Trophoblast cell (in vitro differentiated cells and primary cell): ENCODE measurements at regions not wholly inside any gene's neighbourhood (a gene's known extent, or its start where the extent isn't known, plus 50 kb on each side); places are given as distances from the start of the nearest gene placed in this dataset.

Experiments
- DNase-seq, 2 donors: peaks; one replicate each; pipeline ENCODE4 v3.0.0-alpha.2; 2016
- H2AFZ ChIP-seq: 2 replicates; pipeline ENCODE4 v1.6.1; 2013; ENCODE audit warnings: low read length, moderate library complexity, mild to moderate bottlenecking; ENCODE audit not compliant: insufficient read depth, poor library complexity
- H2AK5ac ChIP-seq: 2 replicates; pipeline ENCODE4 v1.6.1; 2013; ENCODE audit warnings: mild to moderate bottlenecking, low read length
- H2BK120ac ChIP-seq: 2 replicates; pipeline ENCODE4 v1.6.1; 2013; ENCODE audit warnings: low read length, mild to moderate bottlenecking, moderate library complexity; ENCODE audit not compliant: insufficient read depth, poor library complexity
- H2BK12ac ChIP-seq: 2 replicates; pipeline ENCODE4 v1.6.1; 2013; ENCODE audit warnings: mild to moderate bottlenecking, low read length, moderate library complexity
- H2BK5ac ChIP-seq: 2 replicates; pipeline ENCODE4 v1.6.1; 2013; ENCODE audit warnings: low read length, low read depth, moderate library complexity, mild to moderate bottlenecking; ENCODE audit not compliant: poor library complexity
- H3K14ac ChIP-seq: 2 replicates; pipeline ENCODE4 v1.6.1; 2013; ENCODE audit warnings: mild to moderate bottlenecking, low read length
- H3K18ac ChIP-seq: 2 replicates; pipeline ENCODE4 v1.6.1; 2013; ENCODE audit warnings: mild to moderate bottlenecking, low read length
- H3K23ac ChIP-seq: 2 replicates; pipeline ENCODE4 v1.6.1; 2013; ENCODE audit warnings: low read length
- H3K27ac ChIP-seq: 2 replicates; pipeline ENCODE4 v1.5.1; 2013; ENCODE audit warnings: low read depth, mild to moderate bottlenecking, inconsistent platforms, low read length, moderate library complexity
- H3K27me3 ChIP-seq: 2 replicates; pipeline ENCODE4 v1.6.1; 2013; ENCODE audit warnings: inconsistent platforms, mild to moderate bottlenecking, low read length, moderate library complexity; ENCODE audit not compliant: insufficient read depth
- H3K36me3 ChIP-seq, 2 experiments: 1 replicate in 1 of 2; 2 replicates in 1 of 2; pipeline ENCODE4 v1.6.1; 2013; ENCODE audit warnings: low read length in 2 of 2, mild to moderate bottlenecking in 2 of 2, moderate library complexity in 1 of 2; ENCODE audit not compliant: insufficient read depth in 2 of 2, control insufficient read depth in 1 of 2
- H3K4ac ChIP-seq: 2 replicates; pipeline ENCODE4 v1.6.1; 2013; ENCODE audit warnings: low read depth, mild to moderate bottlenecking, low read length, moderate library complexity
- H3K4me1 ChIP-seq, 2 experiments: 1 replicate in 1 of 2; 2 replicates in 1 of 2; pipeline ENCODE4 v1.6.1; 2013; ENCODE audit warnings: low read length in 2 of 2, mild to moderate bottlenecking in 2 of 2, moderate library complexity in 1 of 2; ENCODE audit not compliant: insufficient read depth in 2 of 2, control insufficient read depth in 1 of 2
- H3K4me2 ChIP-seq: 2 replicates; pipeline ENCODE4 v1.6.1; 2013; ENCODE audit warnings: inconsistent platforms, mild to moderate bottlenecking, low read length, moderate library complexity
- H3K4me3 ChIP-seq: 2 replicates; pipeline ENCODE4 v1.5.1; 2013; ENCODE audit warnings: mild to moderate bottlenecking, low read depth, low read length, inconsistent platforms
- H3K79me1 ChIP-seq: one replicate; pipeline ENCODE4 v1.6.1; 2013; ENCODE audit warnings: low read length
- H3K79me2 ChIP-seq: 2 replicates; pipeline ENCODE4 v1.6.1; 2013; ENCODE audit warnings: low read length, mild to moderate bottlenecking; ENCODE audit not compliant: control insufficient read depth, insufficient read depth, poor library complexity
- H3K9ac ChIP-seq: 2 replicates; pipeline ENCODE4 v1.6.1; 2013; ENCODE audit warnings: mild to moderate bottlenecking, low read length
- H3K9me3 ChIP-seq: 2 replicates; pipeline ENCODE4 v1.6.1; 2013; ENCODE audit warnings: low read depth, mild to moderate bottlenecking, control low read depth, inconsistent platforms, low read length; ENCODE audit not compliant: insufficient read depth
- H4K12ac ChIP-seq: 2 replicates; pipeline ENCODE4 v1.6.1; 2013; ENCODE audit warnings: low read depth, mild to moderate bottlenecking, low read length, moderate library complexity
- H4K8ac ChIP-seq: 2 replicates; pipeline ENCODE4 v1.6.1; 2013; ENCODE audit warnings: low read depth, mild to moderate bottlenecking, low read length, moderate library complexity
- H4K91ac ChIP-seq: one replicate; pipeline ENCODE4 v1.6.1; 2013; ENCODE audit warnings: low read depth, mild to moderate bottlenecking, low read length, moderate library complexity
- WGBS: extraction: QIAGEN DNeasy Blood & Tissue Kit; methylation state at CpG from one replicate; pipeline ENCODE4 v1.1.7; 2013; ENCODE audit warnings: missing lambda C conversion rate; ENCODE audit not compliant: insufficient read length, insufficient coverage; ENCODE audit errors: extremely low coverage; 5-methylcytosine and 5-hydroxymethylcytosine counted together

DNA sequence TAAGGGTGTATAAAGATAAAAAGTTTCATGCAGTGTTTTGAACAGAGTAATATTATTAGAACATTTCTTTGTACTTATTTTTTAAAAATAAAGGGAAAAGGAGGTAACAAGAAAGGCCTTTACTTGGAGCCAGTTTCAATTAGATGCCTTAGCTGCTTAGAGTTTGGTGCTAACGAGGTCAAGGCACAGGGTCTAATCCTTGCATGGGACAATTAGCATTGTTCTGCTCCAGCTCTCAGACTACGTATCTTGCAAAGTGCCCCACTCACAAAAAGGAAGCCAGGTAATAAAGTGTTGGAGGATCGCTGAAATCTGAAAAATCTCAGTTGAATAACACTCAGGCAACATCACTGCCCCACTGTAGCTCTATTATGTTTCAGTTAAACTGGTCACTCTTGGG is 2011.3 kb downstream of the EFNA5 start:
- Histone ChIP-seq H2BK12ac (no peak overlapping the region), H3K4me1 (no peaks in the 10 kb centered on the region)

DNA sequence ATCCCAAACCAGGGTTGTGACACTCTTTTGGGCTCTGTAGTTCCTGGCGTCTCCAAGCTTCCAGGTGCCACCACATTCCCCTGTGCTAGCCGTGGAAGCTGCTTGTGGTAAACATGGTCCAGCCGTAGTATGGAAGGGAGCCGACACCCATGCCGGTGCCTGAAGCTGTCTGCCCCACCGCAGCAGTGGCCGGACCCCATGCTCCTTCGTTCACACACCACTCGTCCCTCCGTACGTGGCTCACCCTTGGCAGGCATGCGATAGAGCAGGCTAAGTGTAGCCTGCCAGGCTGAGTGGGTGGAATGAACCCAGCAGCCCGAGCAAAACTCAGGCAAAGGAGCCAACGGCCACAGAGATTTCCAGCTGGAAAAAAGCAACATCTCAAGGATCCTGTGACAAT is 2030.4 kb downstream of the EFNA5 start:
- no peaks in the 10 kb centered on the region for H3K79me2 ChIP-seq
- no peak for DNase-seq
- WGBS: no CpG with 5 or more reads among the region's 14 CpGs

More for the DNA sequence above, 2011.3 kb downstream of the EFNA5 start:
- no peak for DNase-seq
- Histone ChIP-seq H3K79me2 (no peaks in the 10 kb centered on the region), H3K23ac (no peak overlapping the region), H3K9me3 (no peaks in the 10 kb centered on the region), H2BK120ac (no peak overlapping the region), H3K18ac (no peak overlapping the region), H2BK5ac (no peak overlapping the region), H3K4me2 (no peak overlapping the region), H3K4me3 (no peak overlapping the region), H4K91ac (no peak overlapping the region), H2AK5ac (no peak overlapping the region), H3K27ac (no peak overlapping the region), H4K12ac (no peak overlapping the region), H3K9ac (no peak overlapping the region), H4K8ac (no peak overlapping the region), H3K4ac (no peak overlapping the region), H3K79me1 (no peaks in the 10 kb centered on the region), H3K36me3 (no peaks in the 10 kb centered on the region), H3K14ac (no peak overlapping the region), H2AFZ (no peak overlapping the region), H3K27me3 (no peaks in the 10 kb centered on the region)
- no CpG with 5 or more reads among the region's 3 CpGs for WGBS

DNA sequence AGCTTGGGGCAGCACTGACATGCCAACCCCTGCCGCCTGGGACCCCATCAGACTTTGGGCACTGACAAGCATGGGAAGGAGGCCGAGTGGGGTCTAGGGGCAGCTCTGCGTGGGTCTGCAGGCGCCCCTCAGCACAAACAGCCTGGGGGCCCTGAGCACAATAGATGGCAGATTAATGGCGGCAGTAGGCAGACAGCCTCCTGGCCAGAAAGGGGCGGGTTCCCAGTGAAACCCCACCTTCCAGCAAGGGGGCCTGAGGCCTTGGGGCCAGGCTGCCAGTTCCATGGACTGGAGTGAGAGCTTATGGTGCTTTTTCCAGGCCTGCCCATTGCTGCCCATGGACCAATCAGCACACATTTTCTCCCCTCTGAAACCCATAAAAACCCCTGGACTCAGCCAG is 2031.2 kb downstream of the EFNA5 start:
- Histone ChIP-seq H3K4me1 (no peaks in the 10 kb centered on the region), H3K14ac (no peak overlapping the region), H3K79me1 (no peaks in the 10 kb centered on the region), H3K79me2 (no peaks in the 10 kb centered on the region), H3K4ac (no peak overlapping the region), H3K27ac (no peak overlapping the region), H3K27me3 (no peaks in the 10 kb centered on the region), H3K18ac (no peak overlapping the region), H2AK5ac (no peak overlapping the region), H4K12ac (no peak overlapping the region), H3K4me2 (no peak overlapping the region), H2BK120ac (no peak overlapping the region), H3K9me3 (peaks cover 5% of the 10 kb centered on the region), H3K23ac (no peak overlapping the region), H3K36me3 (no peaks in the 10 kb centered on the region), H2AFZ (no peak overlapping the region), H3K4me3 (no peak overlapping the region), H4K91ac (no peak overlapping the region), H2BK12ac (no peak overlapping the region), H2BK5ac (no peak overlapping the region), H3K9ac (no peak overlapping the region), H4K8ac (no peak overlapping the region)
- WGBS: no CpG with 5 or more reads among the region's 6 CpGs
- no peak for DNase-seq

More for the DNA sequence above, 2030.4 kb downstream of the EFNA5 start:
- H3K18ac ChIP-seq: no peak overlapping the region
- H3K4me3 ChIP-seq: no peak overlapping the region
- no peaks in the 10 kb centered on the region for H3K27me3 ChIP-seq
- no peak overlapping the region for H2AFZ ChIP-seq
- peaks cover 5% of the 10 kb centered on the region for H3K9me3 ChIP-seq
- H3K9ac ChIP-seq: no peak overlapping the region
- H3K14ac ChIP-seq: no peak overlapping the region
- H2AK5ac ChIP-seq: no peak overlapping the region
- H3K4ac ChIP-seq: no peak overlapping the region
- H2BK5ac ChIP-seq: no peak overlapping the region
- no peak overlapping the region for H2BK120ac ChIP-seq
- H4K12ac ChIP-seq: no peak overlapping the region
- no peak overlapping the region for H4K8ac ChIP-seq
- H3K23ac ChIP-seq: no peak overlapping the region
- H2BK12ac ChIP-seq: no peak overlapping the region
- no peak overlapping the region for H3K4me2 ChIP-seq
- no peak overlapping the region for H3K27ac ChIP-seq
- no peaks in the 10 kb centered on the region for H3K36me3 ChIP-seq
- no peaks in the 10 kb centered on the region for H3K4me1 ChIP-seq
- H4K91ac ChIP-seq: no peak overlapping the region
- no peaks in the 10 kb centered on the region for H3K79me1 ChIP-seq

DNA sequence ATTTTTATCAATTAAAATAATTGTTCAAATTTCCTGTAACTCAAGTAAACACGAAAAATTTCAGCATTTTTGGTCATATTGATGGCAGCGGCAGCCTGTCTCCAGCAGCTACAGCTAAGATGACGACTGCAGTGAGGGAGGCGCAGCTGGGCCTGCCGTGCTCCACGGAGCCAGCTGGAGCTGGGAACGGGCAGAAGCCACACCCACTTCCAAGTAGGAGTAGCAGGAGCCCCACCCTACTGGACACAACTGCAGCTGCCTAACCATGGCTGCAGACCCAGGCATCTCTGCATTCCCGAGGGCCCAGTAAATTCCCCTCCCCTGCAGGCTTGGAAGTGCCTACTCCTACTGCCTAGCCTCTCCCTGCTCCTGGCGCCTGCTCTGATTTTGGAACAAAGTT is 2031.7 kb downstream of the EFNA5 start:
- Histone ChIP-seq H3K14ac (no peak overlapping the region), H4K12ac (no peak overlapping the region), H3K4me2 (no peak overlapping the region), H4K8ac (no peak overlapping the region), H3K79me1 (no peaks in the 10 kb centered on the region), H3K18ac (no peak overlapping the region), H2AFZ (no peak overlapping the region), H2BK12ac (no peak overlapping the region), H2AK5ac (no peak overlapping the region), H3K36me3 (no peaks in the 10 kb centered on the region), H3K4me1 (no peaks in the 10 kb centered on the region), H3K23ac (no peak overlapping the region), H3K27me3 (no peaks in the 10 kb centered on the region), H3K9me3 (peaks cover 5% of the 10 kb centered on the region), H3K4ac (no peak overlapping the region), H3K9ac (no peak overlapping the region), H2BK120ac (no peak overlapping the region), H3K4me3 (no peak overlapping the region), H4K91ac (no peak overlapping the region), H3K79me2 (no peaks in the 10 kb centered on the region), H3K27ac (no peak overlapping the region), H2BK5ac (no peak overlapping the region)
- peak; percentile 2 to 18 for DNase-seq
- no CpG with 5 or more reads among the region's 9 CpGs for WGBS
